ENCODE measurements at regions not wholly inside any gene's neighbourhood (a gene's known extent, or its start where the extent isn't known, plus 50 kb on each side); places are given as distances from the start of the nearest gene placed in this dataset.

- Mint-ChIP-seq H3K27ac (no peak overlapping the region), H3K4me3 (no peak overlapping the region), H3K9me3 (peaks cover 7% of the 10 kb centered on the region), H3K36me3 (no peaks in the 10 kb centered on the region), H3K27me3 (ENCODE audit: low read depth) (peaks cover 1% of the 10 kb centered on the region), H3K4me1 (peaks cover 15% of the 10 kb centered on the region)
- no peak for TF ChIP-seq CTCF (IDR thresholded peaks at IDR 0.05; ENCODE audit: unreplicated experiment)
- DNase-seq (ENCODE audit: low spot score in 2 of 2, unreplicated experiment in 2 of 2), result no peak
Observed at GRCh38 chr6:25165177-25165576, 114.0 kb upstream of the CARMIL1 start.

DNA sequence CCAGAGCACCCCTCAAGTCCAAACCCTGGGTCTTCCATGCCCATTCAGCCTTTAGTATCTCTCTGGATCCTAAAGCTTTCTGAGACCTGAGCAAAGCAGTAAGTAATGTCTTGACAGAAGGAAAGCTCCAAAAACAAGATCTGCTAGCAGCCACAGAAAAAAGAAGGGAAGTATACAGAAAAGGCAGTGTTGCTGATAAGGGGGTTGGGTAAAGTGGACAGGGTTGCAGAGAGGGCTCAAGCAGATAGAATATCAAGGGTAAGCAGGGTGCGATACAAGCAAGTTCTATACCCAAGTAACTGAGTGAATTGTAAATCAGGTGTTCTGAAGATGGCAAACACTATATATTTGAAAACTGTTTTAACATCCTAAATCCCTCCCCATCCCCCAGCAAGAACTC, 113.4 kb upstream of the CARMIL1 start:
- no peak for TF ChIP-seq CTCF (IDR thresholded peaks at IDR 0.05; ENCODE audit: unreplicated experiment)
- Mint-ChIP-seq H3K4me1 (peaks cover 15% of the 10 kb centered on the region), H3K4me3 (no peak overlapping the region), H3K9me3 (peaks cover 5% of the 10 kb centered on the region), H3K27me3 (ENCODE audit: low read depth) (peaks cover 1% of the 10 kb centered on the region), H3K36me3 (no peaks in the 10 kb centered on the region), H3K27ac (no peak overlapping the region)
- no peak for DNase-seq (ENCODE audit: low spot score in 2 of 2, unreplicated experiment in 2 of 2)

GRCh38 chr6:25166955-25167748, 112.0 kb upstream of the CARMIL1 start:
- H3K4me1 Mint-ChIP-seq, result peaks cover 21% of the 10 kb centered on the region
- no peak for DNase-seq (ENCODE audit: low spot score in 2 of 2, unreplicated experiment in 2 of 2)
- TF ChIP-seq CTCF (IDR thresholded peaks at IDR 0.05; ENCODE audit: unreplicated experiment), result no peak
- H3K9me3 Mint-ChIP-seq, result no peaks in the 10 kb centered on the region
- H3K4me3 Mint-ChIP-seq, result no peak overlapping the region
- H3K36me3 Mint-ChIP-seq, result no peaks in the 10 kb centered on the region
- no peak overlapping the region for H3K27ac Mint-ChIP-seq
- no peaks in the 10 kb centered on the region for H3K27me3 Mint-ChIP-seq (ENCODE audit: low read depth)

- Mint-ChIP-seq H3K4me3 (no peak overlapping the region), H3K27ac (no peak overlapping the region), H3K9me3 (no peaks in the 10 kb centered on the region), H3K27me3 (ENCODE audit: low read depth) (no peaks in the 10 kb centered on the region), H3K36me3 (no peaks in the 10 kb centered on the region), H3K4me1 (peaks cover 25% of the 10 kb centered on the region)
- no peak for TF ChIP-seq CTCF (IDR thresholded peaks at IDR 0.05; ENCODE audit: unreplicated experiment)
- no peak for DNase-seq (ENCODE audit: low spot score in 2 of 2, unreplicated experiment in 2 of 2)
Observed at GRCh38 chr6:25167961-25168360, 111.2 kb upstream of the CARMIL1 start.

GRCh38 chr6:25168637-25169036, 110.5 kb upstream of the CARMIL1 start:
- Mint-ChIP-seq H3K36me3 (no peaks in the 10 kb centered on the region), H3K4me3 (no peak overlapping the region), H3K27me3 (ENCODE audit: low read depth) (no peaks in the 10 kb centered on the region), H3K9me3 (no peaks in the 10 kb centered on the region), H3K4me1 (peaks cover 31% of the 10 kb centered on the region), H3K27ac (no peak overlapping the region)
- DNase-seq (ENCODE audit: low spot score in 2 of 2, unreplicated experiment in 2 of 2), result no peak
- TF ChIP-seq CTCF (IDR thresholded peaks at IDR 0.05; ENCODE audit: unreplicated experiment), result no peak

Measured in mesothelial cell of epicardium (in vitro differentiated cells).